Endothelial cell (in vitro differentiated cells): ENCODE measurements at regions not wholly inside any gene's neighbourhood (a gene's known extent, or its start where the extent isn't known, plus 50 kb on each side); places are given as distances from the start of the nearest gene placed in this dataset. TPM values are rescaled to one million over a fixed set of nuclear protein-coding genes. Genes with fewer than 3 reads are reported as not detected.

Experiments
- DNase-seq: peaks from one replicate; pipeline ENCODE4 v3.0.0; 2021; ENCODE audit warnings: low spot score
- H3K27ac Mint-ChIP-seq: one replicate; pipeline ENCODE4 v1.8.0; 2021; ENCODE audit warnings: mixed read lengths, inconsistent platforms; ENCODE audit not compliant: unreplicated experiment
- H3K27me3 Mint-ChIP-seq: one replicate; pipeline ENCODE4 v1.8.0; 2021; ENCODE audit warnings: mild to moderate bottlenecking, moderate library complexity, mixed read lengths, inconsistent platforms; ENCODE audit not compliant: unreplicated experiment
- H3K36me3 Mint-ChIP-seq: one replicate; pipeline ENCODE4 v1.8.0; 2021; ENCODE audit warnings: mild to moderate bottlenecking, low read depth, mixed read lengths, inconsistent platforms; ENCODE audit not compliant: unreplicated experiment
- H3K4me1 Mint-ChIP-seq: one replicate; pipeline ENCODE4 v1.8.0; 2021; ENCODE audit warnings: mild to moderate bottlenecking, mixed read lengths, inconsistent platforms; ENCODE audit not compliant: unreplicated experiment
- H3K4me3 Mint-ChIP-seq: one replicate; pipeline ENCODE4 v1.8.0; 2021; ENCODE audit warnings: mild to moderate bottlenecking, mixed read lengths, inconsistent platforms; ENCODE audit not compliant: unreplicated experiment
- H3K9me3 Mint-ChIP-seq: one replicate; pipeline ENCODE4 v1.8.0; 2021; ENCODE audit warnings: mixed read lengths, inconsistent platforms; ENCODE audit not compliant: unreplicated experiment
- microRNA-seq: library from miRNA; unstranded; fragments of <30 nt; microRNA quantifications from one replicate; pipeline ENCODE4, GENCODE V29; 2020; ENCODE audit not compliant: unreplicated experiment
- TF ChIP-seq, protein P1 (sequence below): fragments of 200-600 bp; sonication (generic); IDR thresholded peaks from one replicate; pipeline ENCODE4 v1.5.0; 2021; ENCODE audit warnings: antibody characterized with exemption; ENCODE audit not compliant: unreplicated experiment

DNA sequence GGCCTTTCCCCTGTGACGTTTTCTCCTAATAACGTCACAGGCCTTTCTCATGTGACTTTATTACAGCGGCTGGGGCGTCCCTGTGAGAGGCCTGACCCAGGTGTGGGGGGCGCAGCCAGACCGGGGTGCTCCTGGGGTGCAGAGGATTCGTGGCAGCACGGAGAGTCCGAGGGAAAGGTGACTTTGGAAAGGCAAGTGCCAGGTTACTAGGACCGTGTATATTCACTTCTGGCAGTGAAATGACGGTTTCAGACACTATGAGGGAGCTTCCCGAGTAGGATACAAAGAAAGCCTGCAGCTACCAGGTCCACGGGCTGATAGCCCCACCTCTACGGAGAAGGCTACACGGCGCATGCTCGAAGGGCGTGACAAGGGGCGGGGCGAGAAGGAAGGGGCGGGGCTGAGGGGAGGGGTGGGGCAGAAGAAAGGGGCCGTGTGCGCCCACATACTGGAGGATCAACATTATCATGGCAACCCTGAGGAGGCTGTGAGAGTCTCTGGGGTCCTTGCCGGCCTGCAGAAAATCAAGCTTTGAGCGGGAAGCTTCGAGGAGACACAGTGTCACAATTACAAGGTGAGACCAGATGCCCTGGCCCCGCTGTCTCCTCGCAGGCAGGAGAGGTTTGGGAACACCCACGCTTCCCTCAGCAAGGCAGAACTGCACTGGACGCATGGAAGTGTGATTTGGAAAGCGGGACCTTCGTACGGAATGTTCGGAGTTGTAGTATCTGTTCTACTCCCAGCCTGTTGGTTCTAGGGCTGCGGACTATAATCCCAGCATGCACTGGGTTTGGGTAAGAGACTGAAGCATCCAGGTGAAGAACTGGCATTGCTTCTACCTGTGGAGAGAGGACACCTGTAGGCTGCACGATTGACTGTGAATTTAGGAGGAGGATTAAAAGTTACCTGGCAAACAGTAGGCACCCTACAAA, 54.4 kb upstream of the ZNF337 start:
- peak overlapping the region; percentile 83 for H3K4me3 Mint-ChIP-seq
- no peaks in the 10 kb centered on the region for H3K9me3 Mint-ChIP-seq
- H3K27me3 Mint-ChIP-seq: peaks cover 2% of the 10 kb centered on the region
- no peaks in the 10 kb centered on the region for H3K4me1 Mint-ChIP-seq
- H3K27ac Mint-ChIP-seq: no peak overlapping the region
- H3K36me3 Mint-ChIP-seq: no peaks in the 10 kb centered on the region
- TF ChIP-seq, protein P1, sequence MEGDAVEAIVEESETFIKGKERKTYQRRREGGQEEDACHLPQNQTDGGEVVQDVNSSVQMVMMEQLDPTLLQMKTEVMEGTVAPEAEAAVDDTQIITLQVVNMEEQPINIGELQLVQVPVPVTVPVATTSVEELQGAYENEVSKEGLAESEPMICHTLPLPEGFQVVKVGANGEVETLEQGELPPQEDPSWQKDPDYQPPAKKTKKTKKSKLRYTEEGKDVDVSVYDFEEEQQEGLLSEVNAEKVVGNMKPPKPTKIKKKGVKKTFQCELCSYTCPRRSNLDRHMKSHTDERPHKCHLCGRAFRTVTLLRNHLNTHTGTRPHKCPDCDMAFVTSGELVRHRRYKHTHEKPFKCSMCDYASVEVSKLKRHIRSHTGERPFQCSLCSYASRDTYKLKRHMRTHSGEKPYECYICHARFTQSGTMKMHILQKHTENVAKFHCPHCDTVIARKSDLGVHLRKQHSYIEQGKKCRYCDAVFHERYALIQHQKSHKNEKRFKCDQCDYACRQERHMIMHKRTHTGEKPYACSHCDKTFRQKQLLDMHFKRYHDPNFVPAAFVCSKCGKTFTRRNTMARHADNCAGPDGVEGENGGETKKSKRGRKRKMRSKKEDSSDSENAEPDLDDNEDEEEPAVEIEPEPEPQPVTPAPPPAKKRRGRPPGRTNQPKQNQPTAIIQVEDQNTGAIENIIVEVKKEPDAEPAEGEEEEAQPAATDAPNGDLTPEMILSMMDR: no peak
- peak; percentile 40 for DNase-seq

- peak overlapping the region; percentile 83 for H3K4me3 Mint-ChIP-seq
- H3K36me3 Mint-ChIP-seq: no peaks in the 10 kb centered on the region
- H3K27me3 Mint-ChIP-seq: peaks cover 4% of the 10 kb centered on the region
- H3K27ac Mint-ChIP-seq: no peak overlapping the region
- no peaks in the 10 kb centered on the region for H3K9me3 Mint-ChIP-seq
- peaks cover under 1% of the 10 kb centered on the region for H3K4me1 Mint-ChIP-seq
- no peak for DNase-seq
- TF ChIP-seq, protein P1: no peak
Observed at GRCh38 chr20:25750220-25750764, 53.6 kb upstream of the ZNF337 start.

GRCh38 chr20:25749649-25750048, 53.0 kb upstream of the ZNF337 start:
- Mint-ChIP-seq H3K27me3 (peaks cover 5% of the 10 kb centered on the region), H3K36me3 (no peaks in the 10 kb centered on the region), H3K4me1 (peaks cover 7% of the 10 kb centered on the region), H3K27ac (no peak overlapping the region), H3K9me3 (no peaks in the 10 kb centered on the region), H3K4me3 (no peak overlapping the region)
- DNase-seq: no peak
- TF ChIP-seq, protein P1: no peak

Small RNA genes lying in the stretch of these regions (microRNA-seq; reads per million reads assigned to microRNA genes)
- not detected for gene MIR663A
